ENCODE measurements at regions not wholly inside any gene's neighbourhood (a gene's known extent, or its start where the extent isn't known, plus 50 kb on each side); places are given as distances from the start of the nearest gene placed in this dataset.
"Not testable (repeated sequence)": the region's sequence is repeated elsewhere in the genome, so short reads cannot be mapped to it uniquely, and the experiment has no call there.

- Mint-ChIP-seq H3K27ac (no peak overlapping the region), H3K4me3 (no peak overlapping the region), H3K9me3 (peaks cover 4 to 41% (median 15%) of the 10 kb centered on the region in 9 donors), H3K36me3 (peaks cover 0 to 6% (median 2%) of the 10 kb centered on the region in 3 donors), H3K27me3 (peaks cover 0 to 5% (median 0%) of the 10 kb centered on the region in 5 donors), H3K4me1 (no peaks in the 10 kb centered on the region)
- DNase-seq (no peak), ATAC-seq (no peak)
- POLR2A ChIA-PET = no interaction called here
Measured at GRCh38 chr6:73943930-73944652, 248.1 kb downstream of the CD109 start.

DNA sequence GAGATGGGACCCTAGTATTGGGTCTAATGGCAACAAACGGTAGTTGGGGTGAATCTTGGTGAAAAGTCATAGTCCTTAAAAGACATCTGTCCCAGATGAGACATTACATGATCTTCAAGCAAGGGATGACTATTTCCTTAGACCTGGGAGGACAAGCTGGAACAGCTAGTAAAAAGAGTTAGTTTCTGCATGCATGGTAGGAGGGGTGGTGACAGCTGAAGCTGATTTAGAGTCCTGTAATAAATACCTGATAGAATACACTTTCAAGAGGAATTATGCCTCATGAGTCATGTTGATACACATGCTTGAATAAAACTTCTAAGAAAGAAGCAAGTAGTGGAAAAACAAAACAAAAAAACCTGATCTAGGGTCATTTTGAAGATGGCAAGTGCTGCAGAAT, 247.4 kb downstream of the CD109 start:
- peaks cover 0 to 5% (median 0%) of the 10 kb centered on the region in 5 donors for H3K27me3 Mint-ChIP-seq
- H3K4me1 Mint-ChIP-seq = no peaks in the 10 kb centered on the region
- no peak overlapping the region for H3K27ac Mint-ChIP-seq
- H3K36me3 Mint-ChIP-seq = peaks cover 0 to 6% (median 2%) of the 10 kb centered on the region in 3 donors
- no peak overlapping the region for H3K4me3 Mint-ChIP-seq
- DNase-seq = no peak
- peaks cover 4 to 42% (median 12%) of the 10 kb centered on the region in 9 donors for H3K9me3 Mint-ChIP-seq
- POLR2A ChIA-PET = no interaction called here
- no peak for ATAC-seq

DNA sequence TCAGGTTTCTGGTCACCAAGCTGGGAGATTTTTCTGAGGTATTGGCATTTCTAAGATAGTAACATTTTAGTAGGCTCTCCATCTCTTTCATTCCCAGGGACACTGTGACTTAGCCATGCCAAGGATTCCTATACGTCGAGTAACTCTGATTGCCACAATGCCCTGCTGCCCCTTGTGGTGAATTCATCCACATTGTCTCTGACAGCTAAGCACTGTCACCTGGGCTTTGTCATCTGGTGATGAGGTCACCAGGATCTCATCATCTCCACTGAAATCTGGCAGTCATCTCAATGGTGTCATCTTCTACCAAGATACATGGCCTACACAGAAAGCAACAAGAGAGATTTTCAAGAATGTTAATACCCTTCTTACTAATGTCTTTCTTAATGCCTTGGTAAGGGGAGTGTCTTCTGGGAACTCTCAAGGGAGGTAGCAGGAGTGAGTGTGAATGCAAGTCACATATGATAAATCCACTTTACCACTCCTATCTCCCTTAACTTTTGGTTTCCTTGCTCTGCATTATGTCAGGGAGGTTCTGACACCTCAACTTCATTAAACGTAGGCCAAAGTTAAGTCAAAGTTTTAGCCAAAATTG, 246.7 kb downstream of the CD109 start:
- H3K27ac Mint-ChIP-seq = no peak overlapping the region
- H3K4me1 Mint-ChIP-seq = no peaks in the 10 kb centered on the region
- POLR2A ChIA-PET = no interaction called here
- H3K9me3 Mint-ChIP-seq = peaks cover 3 to 39% (median 12%) of the 10 kb centered on the region in 9 donors
- no peak overlapping the region for H3K4me3 Mint-ChIP-seq
- H3K27me3 Mint-ChIP-seq = peaks cover 0 to 4% (median 1%) of the 10 kb centered on the region in 5 donors
- no peak for ATAC-seq
- no peak for DNase-seq
- peaks cover 0 to 6% (median 1%) of the 10 kb centered on the region in 3 donors for H3K36me3 Mint-ChIP-seq

GRCh38 chr6:73941892-73942291, 245.9 kb downstream of the CD109 start:
- no peaks in the 10 kb centered on the region for H3K4me1 Mint-ChIP-seq
- no peak for ATAC-seq
- POLR2A ChIA-PET = no interaction called here
- peaks cover 2 to 31% (median 7%) of the 10 kb centered on the region in 9 donors for H3K9me3 Mint-ChIP-seq
- peaks cover 0 to 3% (median 0%) of the 10 kb centered on the region in 5 donors for H3K27me3 Mint-ChIP-seq
- H3K36me3 Mint-ChIP-seq = peaks cover 0 to 4% (median 0%) of the 10 kb centered on the region in 3 donors
- DNase-seq = no peak
- no peak overlapping the region for H3K27ac Mint-ChIP-seq
- no peak overlapping the region for H3K4me3 Mint-ChIP-seq

DNA sequence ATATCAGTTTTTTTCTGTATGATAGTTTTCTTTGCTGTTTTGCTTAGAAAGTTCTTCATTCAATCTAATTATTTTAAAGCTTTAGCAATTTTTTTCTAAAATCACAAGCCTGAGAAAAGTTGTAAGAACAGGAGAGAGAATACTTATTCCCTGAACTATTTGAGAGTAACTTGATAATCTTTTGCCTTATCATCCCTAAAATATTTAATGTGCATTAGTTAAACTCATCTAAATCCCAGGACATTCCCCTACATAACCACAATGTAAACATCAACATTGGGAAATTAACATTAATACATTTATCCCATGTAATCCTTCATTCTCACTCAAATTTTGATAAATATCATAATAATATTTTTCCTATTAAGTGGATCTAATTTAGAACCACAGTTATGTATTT, 241.8 kb downstream of the CD109 start:
- no peak for ATAC-seq
- Mint-ChIP-seq H3K27me3 (peaks cover 0 to 2% (median 0%) of the 10 kb centered on the region in 5 donors), H3K9me3 (peaks cover 0 to 14% (median 5%) of the 10 kb centered on the region in 9 donors), H3K36me3 (peaks cover 0 to 3% (median 0%) of the 10 kb centered on the region in 3 donors), H3K27ac (no peak overlapping the region), H3K4me1 (no peaks in the 10 kb centered on the region), H3K4me3 (no peak overlapping the region)
- DNase-seq = no peak
- POLR2A ChIA-PET = no interaction called here

GRCh38 chr6:73932866-73933265, 236.9 kb downstream of the CD109 start:
- no peaks in the 10 kb centered on the region for H3K4me1 Mint-ChIP-seq
- no peak for ATAC-seq
- H3K27me3 Mint-ChIP-seq = peaks cover 0 to 3% (median 0%) of the 10 kb centered on the region in 5 donors
- POLR2A ChIA-PET = no interaction called here
- no peak for DNase-seq
- H3K36me3 Mint-ChIP-seq = peaks cover 0 to 3% (median 0%) of the 10 kb centered on the region in 3 donors
- H3K4me3 Mint-ChIP-seq = no peak overlapping the region
- H3K9me3 Mint-ChIP-seq = peaks cover 5 to 28% (median 10%) of the 10 kb centered on the region in 9 donors
- no peak overlapping the region for H3K27ac Mint-ChIP-seq

- H3K36me3 Mint-ChIP-seq = peaks cover 0 to 6% (median 0%) of the 10 kb centered on the region in 3 donors
- DNase-seq (no peak), ATAC-seq (no peak)
- peaks cover 5 to 38% (median 15%) of the 10 kb centered on the region in 9 donors for H3K9me3 Mint-ChIP-seq
- POLR2A ChIA-PET = no interaction called here
- no peak overlapping the region for H3K27ac Mint-ChIP-seq
- H3K4me3 Mint-ChIP-seq = no peak overlapping the region
- peaks cover 0 to 3% (median 0%) of the 10 kb centered on the region in 5 donors for H3K27me3 Mint-ChIP-seq
- no peaks in the 10 kb centered on the region for H3K4me1 Mint-ChIP-seq
Measured at GRCh38 chr6:73929405-73929804, 233.4 kb downstream of the CD109 start.

DNA sequence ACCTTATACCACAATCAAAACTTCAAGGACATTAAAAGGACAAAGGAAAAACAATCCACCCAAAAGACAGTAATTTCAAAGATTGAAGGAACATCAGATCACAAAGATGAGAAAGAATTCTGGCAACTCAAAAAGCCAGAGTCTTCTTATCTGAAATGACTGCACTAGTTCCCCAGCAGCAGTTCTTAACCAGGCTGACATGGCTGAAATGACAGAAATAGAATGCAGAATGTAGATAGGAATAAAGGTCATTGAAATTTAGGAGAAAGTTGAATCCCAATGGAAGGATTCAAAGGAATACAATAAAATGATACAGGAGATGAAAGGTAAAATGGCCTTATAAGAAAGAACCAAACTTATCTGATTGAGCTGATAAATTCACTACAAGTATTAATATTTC, 231.4 kb downstream of the CD109 start:
- peaks cover 0 to 3% (median 0%) of the 10 kb centered on the region in 5 donors for H3K27me3 Mint-ChIP-seq
- H3K9me3 Mint-ChIP-seq = peaks cover 8 to 38% (median 15%) of the 10 kb centered on the region in 9 donors
- H3K4me1 Mint-ChIP-seq = no peaks in the 10 kb centered on the region
- H3K27ac Mint-ChIP-seq = no peak overlapping the region
- no peak overlapping the region for H3K4me3 Mint-ChIP-seq
- DNase-seq (no peak), ATAC-seq (no peak)
- H3K36me3 Mint-ChIP-seq = peaks cover 0 to 6% (median 0%) of the 10 kb centered on the region in 3 donors
- POLR2A ChIA-PET = no interaction called here

DNA sequence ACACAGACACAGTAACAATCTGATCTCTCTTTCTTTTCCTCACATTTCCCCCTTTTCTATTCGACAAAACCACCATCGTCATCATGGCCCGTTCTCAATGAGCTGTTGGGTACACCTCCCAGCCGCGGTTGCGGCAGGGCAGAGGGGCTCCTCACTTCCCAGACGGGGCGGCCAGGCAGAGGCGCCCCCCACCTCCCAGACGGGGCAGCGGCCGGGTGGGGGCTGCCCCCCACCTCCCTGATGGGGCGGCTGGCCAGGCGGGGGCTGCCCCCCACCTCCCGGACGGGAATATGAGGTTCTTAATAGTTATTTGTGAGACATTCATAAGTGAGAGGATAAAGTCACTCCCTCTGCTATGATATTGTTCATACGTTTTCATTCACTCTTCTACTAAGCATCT, 229.7 kb downstream of the CD109 start:
- peaks cover 3 to 32% (median 13%) of the 10 kb centered on the region in 9 donors for H3K9me3 Mint-ChIP-seq
- H3K27me3 Mint-ChIP-seq, ATAC-seq, H3K36me3 Mint-ChIP-seq, DNase-seq, H3K4me3 Mint-ChIP-seq, H3K4me1 Mint-ChIP-seq, H3K27ac Mint-ChIP-seq, POLR2A ChIA-PET: not testable (repeated sequence)

GRCh38 chr6:73923905-73924485, 228.0 kb downstream of the CD109 start:
- DNase-seq (no peak), ATAC-seq (no peak)
- Mint-ChIP-seq H3K27ac (no peak overlapping the region), H3K4me1 (no peaks in the 10 kb centered on the region), H3K9me3 (peaks cover 2 to 31% (median 13%) of the 10 kb centered on the region in 9 donors), H3K36me3 (peaks cover 0 to 8% (median 0%) of the 10 kb centered on the region in 3 donors), H3K27me3 (no peaks in the 10 kb centered on the region), H3K4me3 (no peak overlapping the region)
- POLR2A ChIA-PET = no interaction called here

DNA sequence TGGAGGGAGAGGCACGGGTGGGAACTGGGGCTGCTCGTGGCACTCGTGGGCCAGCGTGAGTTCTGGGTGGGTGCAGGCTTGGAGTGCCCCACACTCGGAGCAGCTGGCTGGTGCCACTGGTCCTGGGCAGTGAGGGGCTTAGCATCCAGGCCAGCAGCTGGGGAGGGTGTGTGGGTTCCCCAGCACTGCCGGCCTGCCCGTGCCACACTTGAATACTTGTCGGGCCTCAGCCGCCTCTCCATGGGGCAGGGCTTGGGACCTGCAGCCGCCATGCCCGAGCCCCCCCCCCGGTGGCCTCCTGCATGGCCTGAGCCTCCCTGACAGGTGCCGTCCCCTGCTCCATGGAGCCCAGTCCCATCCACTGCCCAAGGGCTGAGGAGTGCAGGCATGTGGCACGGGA, 207.2 kb downstream of the CD109 start:
- H3K4me3 Mint-ChIP-seq = no peak overlapping the region
- DNase-seq (no peak), ATAC-seq (no peak)
- POLR2A ChIA-PET = no interaction called here
- peaks cover 0 to 17% (median 0%) of the 10 kb centered on the region in 3 donors for H3K36me3 Mint-ChIP-seq
- H3K4me1 Mint-ChIP-seq = no peaks in the 10 kb centered on the region
- peaks cover 1 to 13% (median 6%) of the 10 kb centered on the region in 5 donors for H3K27me3 Mint-ChIP-seq
- H3K27ac Mint-ChIP-seq = no peak overlapping the region
- H3K9me3 Mint-ChIP-seq = peaks cover 4 to 32% (median 18%) of the 10 kb centered on the region in 9 donors

DNA sequence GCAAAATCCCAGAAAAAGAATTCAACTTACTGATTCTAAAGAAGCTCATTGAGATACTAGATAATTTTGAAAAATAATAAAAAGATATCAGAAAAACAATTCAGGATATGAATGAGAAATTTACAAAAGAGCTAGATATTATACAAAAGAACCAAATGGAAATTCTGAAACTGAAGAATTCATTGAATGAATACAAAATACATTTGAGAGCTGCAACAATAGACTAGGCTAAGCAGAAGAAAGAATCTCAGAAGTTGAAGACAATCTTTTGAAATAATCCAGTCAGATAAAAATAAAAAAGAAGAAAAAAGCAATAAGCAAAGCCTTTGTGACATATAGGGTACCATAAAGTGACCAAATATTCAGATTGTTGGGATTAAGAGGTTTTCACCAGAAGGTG, 206.0 kb downstream of the CD109 start:
- POLR2A ChIA-PET = no interaction called here
- DNase-seq = no peak
- H3K9me3 Mint-ChIP-seq = peaks cover 4 to 32% (median 18%) of the 10 kb centered on the region in 9 donors
- H3K4me1 Mint-ChIP-seq = no peaks in the 10 kb centered on the region
- H3K27ac Mint-ChIP-seq = no peak overlapping the region
- peaks cover 1 to 15% (median 6%) of the 10 kb centered on the region in 5 donors for H3K27me3 Mint-ChIP-seq
- no peak overlapping the region for H3K4me3 Mint-ChIP-seq
- ATAC-seq = no peak
- peaks cover 0 to 17% (median 0%) of the 10 kb centered on the region in 3 donors for H3K36me3 Mint-ChIP-seq

- Mint-ChIP-seq H3K4me3 (no peak overlapping the region), H3K27me3 (peaks cover 1 to 15% (median 6%) of the 10 kb centered on the region in 5 donors)
- POLR2A ChIA-PET = no interaction called here
Measured at GRCh38 chr6:73901311-73901710, 205.3 kb downstream of the CD109 start.

More at GRCh38 chr6:73901311-73901710, 205.3 kb downstream of the CD109 start:
- Mint-ChIP-seq H3K36me3 (peaks cover 0 to 17% (median 0%) of the 10 kb centered on the region in 3 donors), H3K27ac (no peak overlapping the region), H3K9me3 (peaks cover 4 to 32% (median 18%) of the 10 kb centered on the region in 9 donors), H3K4me1 (no peaks in the 10 kb centered on the region)
- ATAC-seq (no peak), DNase-seq (no peak)
